HepG2 (cell line): ENCODE measurements at regions not wholly inside any gene's neighbourhood (a gene's known extent, or its start where the extent isn't known, plus 50 kb on each side); places are given as distances from the start of the nearest gene placed in this dataset.

ENCODE experiments used
- ATF7-NPFF ChIP-seq: sonication (generic); formaldehyde crosslinking; IDR thresholded peaks from 2 replicates; pipeline ENCODE4 v1.8.1; 2023; ENCODE audit warnings: mild to moderate bottlenecking, low read depth, missing genetic modification reagents, moderate library complexity
- GMEB1 ChIP-seq: sonication (generic); formaldehyde crosslinking; IDR thresholded peaks from 2 replicates; pipeline ENCODE4 v1.5.1; 2020; ENCODE audit warnings: missing genetic modification reagents, mild to moderate bottlenecking, borderline replicate concordance
- HNF1A ChIP-seq, 2 experiments: sonication (generic) in 1 of 2; formaldehyde crosslinking in 1 of 2; IDR thresholded peaks; 2 replicates each; pipeline versions ENCODE4 v1.4.0 to v1.6.1; 2016 to 2020; ENCODE audit warnings: borderline replicate concordance in 1 of 2, low read depth in 1 of 2, mild to moderate bottlenecking in 1 of 2, missing genetic modification reagents in 1 of 2
- MAF1 ChIP-seq: sonication (generic); formaldehyde crosslinking; IDR thresholded peaks from 2 replicates; pipeline ENCODE4 v1.5.0; 2020; ENCODE audit warnings: missing genetic modification reagents, borderline replicate concordance
- MTA1 ChIP-seq: sonication (generic); formaldehyde crosslinking; IDR thresholded peaks from 2 replicates; pipeline ENCODE4 v1.4.0; 2020; ENCODE audit warnings: missing genetic modification reagents, mild to moderate bottlenecking, borderline replicate concordance
- NFIC ChIP-seq: IDR thresholded peaks from 2 replicates; pipeline ENCODE4 v1.6.1; 2012; ENCODE audit warnings: mild to moderate bottlenecking, low read length, inconsistent platforms
- SRSF4 ChIP-seq: fragments of 200-400 bp; formaldehyde crosslinking; IDR thresholded peaks from one replicate; pipeline ENCODE4 v1.6.1; 2018; ENCODE audit warnings: mild to moderate bottlenecking, low read depth, low read length, moderate library complexity; ENCODE audit not compliant: poor library complexity, severe bottlenecking
- SRY ChIP-seq: sonication (generic); formaldehyde crosslinking; IDR thresholded peaks from 2 replicates; pipeline ENCODE4 v1.8.0; 2022; ENCODE audit warnings: mild to moderate bottlenecking, missing genetic modification reagents
- ZNF407 ChIP-seq: sonication (generic); formaldehyde crosslinking; IDR thresholded peaks from one replicate; pipeline ENCODE4 v1.5.1; 2020; ENCODE audit warnings: mild to moderate bottlenecking, missing genetic modification reagents; ENCODE audit errors: not compliant biosample characterization
- ZNF747 ChIP-seq: sonication (generic); formaldehyde crosslinking; IDR thresholded peaks from 2 replicates; pipeline ENCODE4 v1.8.1; 2023; ENCODE audit warnings: missing genetic modification reagents, mild to moderate bottlenecking, borderline replicate concordance
- ZNF770 ChIP-seq: sonication (generic); formaldehyde crosslinking; IDR thresholded peaks from 2 replicates; pipeline ENCODE4 v1.5.0; 2020; ENCODE audit warnings: mild to moderate bottlenecking, missing genetic modification reagents
- ZNF773 ChIP-seq: sonication (generic); formaldehyde crosslinking; IDR thresholded peaks from 2 replicates; pipeline ENCODE4 v1.4.0; 2020; ENCODE audit warnings: missing genetic modification reagents, borderline replicate concordance

DNA sequence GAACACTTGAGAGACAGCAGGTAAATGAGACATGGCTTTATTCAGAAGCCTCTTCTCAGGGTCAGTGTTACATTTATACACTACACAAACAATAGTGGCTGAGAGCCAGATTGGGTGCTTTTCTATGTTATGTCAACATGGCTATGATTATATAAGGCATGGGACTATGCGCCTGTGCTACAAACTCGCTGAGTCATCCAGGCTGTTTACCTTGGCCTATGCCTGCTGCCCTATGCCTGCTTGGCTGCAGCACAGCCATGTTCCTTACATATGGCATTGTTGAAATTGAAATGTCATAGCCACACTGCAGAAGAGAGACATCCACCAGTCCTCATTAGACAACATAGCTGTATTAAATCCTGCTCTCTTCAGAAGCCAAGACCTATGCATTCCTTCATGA lies 236.3 kb upstream of the NWD2 start (continued):
- no peak; the same call in 1 of the 2 replicates for TF ChIP-seq HNF1A (IDR thresholded peaks at IDR 0.05; ENCODE audit: low read depth)
- TF ChIP-seq HNF1A (CRISPR knock-in tag; IDR thresholded peaks at IDR 0.05; ENCODE audit: borderline replicate concordance), result peak; percentile 70; the same call in 1 of the 2 replicates
- no peak for TF ChIP-seq MTA1 (CRISPR knock-in tag)
- TF ChIP-seq ZNF407, result no peak
- no peak for TF ChIP-seq SRSF4
- peak; percentile 34; the same call in 1 of the 2 replicates for TF ChIP-seq GMEB1
- TF ChIP-seq MAF1 (CRISPR knock-in tag), result no peak
- no peak for TF ChIP-seq SRY (CRISPR knock-in tag)
- TF ChIP-seq ZNF773 (CRISPR knock-in tag), result no peak
- TF ChIP-seq ATF7-NPFF (CRISPR knock-in tag), result no peak
- TF ChIP-seq ZNF747, result no peak
- TF ChIP-seq NFIC, result peak; percentile 86
- no peak for TF ChIP-seq ZNF770
